Smooth muscle cell (in vitro differentiated cells): ENCODE measurements at regions not wholly inside any gene's neighbourhood (a gene's known extent, or its start where the extent isn't known, plus 50 kb on each side); places are given as distances from the start of the nearest gene placed in this dataset.

Experiments used
- DNase-seq: peaks from one replicate; lab custom pipeline; 2025; ENCODE audit not compliant: unreplicated experiment; lab: John Stamatoyannopoulos, UW
- H2AFZ ChIP-seq: fragments of 200-600 bp; sonication (generic); 2 replicates; pipeline ENCODE4 v1.6.0; 2016; ENCODE audit warnings: antibody characterized with exemption, low read depth, mild to moderate bottlenecking
- H3F3A ChIP-seq: fragments of 200-600 bp; sonication (generic); 2 replicates; pipeline ENCODE4 v1.6.0; 2017; ENCODE audit warnings: antibody characterized with exemption, low read depth
- H3K27ac ChIP-seq: fragments of 200-600 bp; sonication (generic); 2 replicates; pipeline ENCODE4 v1.5.1; 2016; ENCODE audit warnings: low read depth, mild to moderate bottlenecking
- H3K27me3 ChIP-seq: fragments of 200-600 bp; sonication (generic); 2 replicates; pipeline ENCODE4 v1.6.1; 2016; ENCODE audit warnings: low read depth, mild to moderate bottlenecking
- H3K36me3 ChIP-seq: fragments of 200-600 bp; sonication (generic); 2 replicates; pipeline ENCODE4 v1.5.1; 2016; ENCODE audit warnings: low read depth
- H3K4me1 ChIP-seq: fragments of 200-600 bp; sonication (generic); 2 replicates; pipeline ENCODE4 v1.5.1; 2016; ENCODE audit warnings: low read depth
- H3K4me2 ChIP-seq: fragments of 200-600 bp; sonication (generic); 2 replicates; pipeline ENCODE4 v1.6.0; 2016; ENCODE audit warnings: mild to moderate bottlenecking
- H3K4me3 ChIP-seq: fragments of 200-600 bp; sonication (generic); 2 replicates; pipeline ENCODE4 v1.5.1; 2016; ENCODE audit warnings: mild to moderate bottlenecking
- H3K79me2 ChIP-seq: fragments of 200-600 bp; sonication (generic); 2 replicates; pipeline ENCODE4 v1.6.0; 2016; ENCODE audit warnings: low read depth, mild to moderate bottlenecking
- H3K9ac ChIP-seq: fragments of 200-600 bp; sonication (generic); 2 replicates; pipeline ENCODE4 v1.6.0; 2016; ENCODE audit warnings: low read depth
- H3K9me3 ChIP-seq: fragments of 200-600 bp; sonication (generic); replicated peaks from 2 replicates; pipeline ENCODE4 v1.5.1; 2016; ENCODE audit warnings: low read depth
- H4K20me1 ChIP-seq: fragments of 200-600 bp; sonication (generic); 2 replicates; pipeline ENCODE4 v1.6.0; 2016; ENCODE audit warnings: low read depth
- CTCF ChIP-seq: fragments of 200-600 bp; sonication (generic); IDR thresholded peaks from 2 replicates; pipeline ENCODE4 v1.5.1; 2017; ENCODE audit warnings: borderline replicate concordance, mild to moderate bottlenecking, antibody characterized with exemption; ENCODE audit not compliant: insufficient read depth, poor library complexity, severe bottlenecking
- WGBS: methylation state at CpG from one replicate; pipeline ENCODE4 v1.1.7; 2016; ENCODE audit warnings: low lambda C conversion rate; 5-methylcytosine and 5-hydroxymethylcytosine counted together

DNA sequence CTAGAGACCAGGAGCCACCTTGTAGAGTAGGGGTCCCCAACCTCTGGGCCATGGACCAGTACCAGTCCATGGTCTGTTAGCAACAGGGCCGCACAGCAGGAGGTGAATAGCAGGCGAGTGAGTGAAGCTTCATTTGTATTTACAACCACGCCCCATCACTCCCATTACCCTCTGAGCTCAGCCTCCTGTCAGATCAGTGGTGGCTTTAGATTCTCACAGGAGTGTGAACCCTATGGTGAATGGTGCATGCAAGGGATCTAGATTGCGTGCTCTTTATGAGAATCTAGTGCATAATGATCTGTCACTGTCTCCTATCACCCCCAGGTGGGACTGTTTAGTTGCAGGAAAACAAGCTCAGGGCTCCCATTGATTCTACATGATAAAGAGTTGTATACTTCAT is 303.6 kb downstream of the KCNRG start:
- no peaks in the 10 kb centered on the region for H3K9me3 ChIP-seq
- H3K4me3 ChIP-seq, result no peak overlapping the region
- no peak overlapping the region for H3K27ac ChIP-seq
- H4K20me1 ChIP-seq, result no peaks in the 10 kb centered on the region
- no peaks in the 10 kb centered on the region for H3K79me2 ChIP-seq
- WGBS, result 94% methylated on average over 4 of the region's 4 CpGs
- TF ChIP-seq CTCF, result no peak
- H3K36me3 ChIP-seq, result no peaks in the 10 kb centered on the region
- no peak overlapping the region for H3K9ac ChIP-seq
- DNase-seq, result no peak
- peaks cover 11% of the 10 kb centered on the region for H3F3A ChIP-seq
- H2AFZ ChIP-seq, result no peak overlapping the region
- H3K4me2 ChIP-seq, result no peak overlapping the region
- H3K4me1 ChIP-seq, result peaks cover 5% of the 10 kb centered on the region
- H3K27me3 ChIP-seq, result no peaks in the 10 kb centered on the region

- Histone ChIP-seq H3K79me2 (no peaks in the 10 kb centered on the region), H4K20me1 (no peaks in the 10 kb centered on the region), H3K4me1 (peaks cover 5% of the 10 kb centered on the region), H3K27ac (peak overlapping the region; percentile 80), H3K9me3 (no peaks in the 10 kb centered on the region), H3K27me3 (no peaks in the 10 kb centered on the region), H3K4me2 (peak overlapping the region; percentile 34), H3K4me3 (no peak overlapping the region), H3K9ac (peak overlapping the region; percentile 32), H3F3A (peaks cover 11% of the 10 kb centered on the region), H2AFZ (peak overlapping the region; percentile 22), H3K36me3 (no peaks in the 10 kb centered on the region)
- WGBS, result 12% methylated on average over 2 of the region's 2 CpGs
- TF ChIP-seq CTCF, result no peak
- no peak for DNase-seq
Observed at GRCh38 chr13:50319635-50320255, 304.5 kb downstream of the KCNRG start.

GRCh38 chr13:50320271-50320862 is 305.1 kb downstream of the KCNRG start:
- peak overlapping the region; percentile 22 for H2AFZ ChIP-seq
- H3K4me2 ChIP-seq, result peak overlapping the region; percentile 34
- no peaks in the 10 kb centered on the region for H3K36me3 ChIP-seq
- H3K4me1 ChIP-seq, result peaks cover 5% of the 10 kb centered on the region
- TF ChIP-seq CTCF, result no peak
- no peaks in the 10 kb centered on the region for H3K79me2 ChIP-seq
- H3F3A ChIP-seq, result peaks cover 11% of the 10 kb centered on the region
- peak overlapping the region; percentile 80 for H3K27ac ChIP-seq
- no peaks in the 10 kb centered on the region for H3K9me3 ChIP-seq
- peak overlapping the region; percentile 32 for H3K9ac ChIP-seq
- 0% methylated on average over 1 of the region's 1 CpG for WGBS
- no peaks in the 10 kb centered on the region for H3K27me3 ChIP-seq
- DNase-seq, result no peak
- H3K4me3 ChIP-seq, result no peak overlapping the region
- no peaks in the 10 kb centered on the region for H4K20me1 ChIP-seq

DNA sequence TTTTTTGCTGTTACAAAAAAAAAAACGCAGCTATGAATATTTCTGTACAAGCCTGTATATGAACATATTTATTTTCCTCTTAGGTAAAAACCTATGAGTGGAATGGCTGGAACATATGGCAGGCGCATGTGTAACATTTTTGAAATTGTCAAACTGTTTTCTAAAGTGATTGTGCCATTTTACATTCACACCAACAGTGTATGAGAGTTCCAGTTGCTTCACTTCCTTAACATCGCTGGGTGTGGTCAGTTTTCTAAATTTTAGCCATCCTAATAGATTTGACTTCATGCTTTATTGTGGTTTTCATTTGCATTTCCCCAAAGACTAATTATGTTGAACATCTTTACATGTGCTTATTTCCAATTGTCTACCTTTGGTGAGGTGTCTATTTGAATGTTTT is 306.8 kb downstream of the KCNRG start:
- 80% methylated on average over 3 of the region's 3 CpGs for WGBS
- Histone ChIP-seq H4K20me1 (no peaks in the 10 kb centered on the region), H2AFZ (no peak overlapping the region), H3K27ac (no peak overlapping the region), H3K79me2 (no peaks in the 10 kb centered on the region), H3K4me3 (no peak overlapping the region), H3K4me1 (peaks cover 5% of the 10 kb centered on the region), H3K36me3 (no peaks in the 10 kb centered on the region), H3K27me3 (no peaks in the 10 kb centered on the region), H3F3A (peaks cover 11% of the 10 kb centered on the region), H3K4me2 (no peak overlapping the region), H3K9ac (no peak overlapping the region), H3K9me3 (no peaks in the 10 kb centered on the region)
- no peak for TF ChIP-seq CTCF
- no peak for DNase-seq
